ENCODE measurements at regions not wholly inside any gene's neighbourhood (a gene's known extent, or its start where the extent isn't known, plus 50 kb on each side); places are given as distances from the start of the nearest gene placed in this dataset.

GRCh38 chr4:136850446-136850845, 681.8 kb downstream of the PCDH18 start:
- TF ChIP-seq CTCF (IDR thresholded peaks at IDR 0.05; ENCODE audit: low read length) (no peak), EZH2 (IDR thresholded peaks at IDR 0.05; ENCODE audit: borderline replicate concordance, low read length) (no peak)

All from OCI-LY1 (cell line).